IPS DF 6.9 (cell line): ENCODE measurements at regions not wholly inside any gene's neighbourhood (a gene's known extent, or its start where the extent isn't known, plus 50 kb on each side); places are given as distances from the start of the nearest gene placed in this dataset.

Experiments used
- DNase-seq: peaks from one replicate; pipeline ENCODE4 v3.0.0-alpha.2; 2013; ENCODE audit warnings: low read depth, low spot score
- H3K27ac ChIP-seq: one replicate; pipeline ENCODE4 v1.5.1; 2013; ENCODE audit warnings: low read length, control low read depth
- H3K27me3 ChIP-seq: 2 replicates; pipeline ENCODE4 v1.6.1; 2013; ENCODE audit warnings: mild to moderate bottlenecking, low read length; ENCODE audit not compliant: control insufficient read depth, insufficient read depth
- H3K36me3 ChIP-seq: 2 replicates; pipeline ENCODE4 v1.6.1; 2013; ENCODE audit warnings: low read length; ENCODE audit not compliant: control insufficient read depth, insufficient read depth
- H3K4me1 ChIP-seq: 2 replicates; pipeline ENCODE4 v1.6.1; 2013; ENCODE audit warnings: low read length; ENCODE audit not compliant: control insufficient read depth, insufficient read depth
- H3K4me3 ChIP-seq: 2 replicates; pipeline ENCODE4 v1.5.1; 2013; ENCODE audit warnings: mild to moderate bottlenecking, low read length
- H3K9me3 ChIP-seq: 2 replicates; pipeline ENCODE4 v1.6.1; 2013; ENCODE audit warnings: low read length, inconsistent platforms; ENCODE audit not compliant: control insufficient read depth, insufficient read depth
- WGBS: extraction: QIAGEN DNeasy Blood & Tissue Kit; methylation state at CpG from one replicate; pipeline ENCODE4 v1.1.7; 2013; ENCODE audit warnings: mixed read lengths, missing lambda C conversion rate; ENCODE audit not compliant: insufficient read length, insufficient coverage; 5-methylcytosine and 5-hydroxymethylcytosine counted together

GRCh38 chr2:851078-851477 lies 99.6 kb upstream of the SNTG2 start:
- Histone ChIP-seq H3K27me3 (no peaks in the 10 kb centered on the region), H3K4me1 (no peaks in the 10 kb centered on the region), H3K36me3 (no peaks in the 10 kb centered on the region), H3K9me3 (no peaks in the 10 kb centered on the region), H3K27ac (no peak overlapping the region), H3K4me3 (no peak overlapping the region)
- DNase-seq: no peak
- no CpG with 5 or more reads among the region's 3 CpGs for WGBS

DNA sequence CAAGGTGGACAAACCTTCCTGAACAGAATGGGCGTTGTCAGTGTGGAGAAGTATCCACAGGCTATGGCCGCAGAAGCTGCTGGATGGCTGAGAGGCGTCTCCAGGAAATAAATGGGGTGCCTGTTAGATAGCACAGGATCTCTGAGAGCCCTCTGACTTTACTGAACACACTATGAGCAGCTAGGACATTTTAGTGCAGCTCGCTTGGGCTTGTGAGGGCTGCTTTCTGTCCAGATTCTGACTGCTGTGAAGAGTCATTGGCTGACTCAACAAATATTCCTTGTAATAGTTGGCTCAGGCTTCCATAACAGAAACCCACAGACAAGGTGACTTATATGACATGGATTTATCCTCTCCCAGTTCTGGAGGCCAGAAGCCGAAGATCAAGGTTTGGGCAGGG lies 100.2 kb upstream of the SNTG2 start:
- WGBS: no CpG with 5 or more reads among the region's 5 CpGs
- Histone ChIP-seq H3K27me3 (no peaks in the 10 kb centered on the region), H3K27ac (no peak overlapping the region), H3K36me3 (no peaks in the 10 kb centered on the region), H3K4me1 (no peaks in the 10 kb centered on the region), H3K9me3 (no peaks in the 10 kb centered on the region), H3K4me3 (no peak overlapping the region)
- no peak for DNase-seq

DNA sequence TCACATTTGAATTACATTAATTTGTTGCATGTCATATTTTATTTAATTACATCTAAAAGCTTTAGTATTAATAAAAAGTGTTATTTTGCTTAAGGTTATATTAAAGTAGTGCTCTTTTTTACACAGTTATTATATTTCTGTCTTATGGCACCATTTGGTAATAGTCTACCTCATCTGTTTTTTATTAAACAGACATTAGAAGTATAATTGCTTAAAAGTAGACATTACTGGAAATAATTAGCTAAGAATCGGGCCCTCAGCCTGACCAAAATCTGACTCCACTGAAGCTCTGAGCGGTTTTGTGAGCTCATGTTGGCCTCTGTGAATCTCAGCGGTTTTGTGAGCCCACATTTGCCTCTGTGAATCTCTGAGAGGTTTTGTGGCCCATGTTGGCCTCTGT lies 102.5 kb upstream of the SNTG2 start:
- no peaks in the 10 kb centered on the region for H3K4me1 ChIP-seq
- no peaks in the 10 kb centered on the region for H3K36me3 ChIP-seq
- no CpG with 5 or more reads among the region's 3 CpGs for WGBS
- H3K9me3 ChIP-seq: no peaks in the 10 kb centered on the region
- no peak overlapping the region for H3K27ac ChIP-seq
- H3K4me3 ChIP-seq: no peak overlapping the region
- no peak for DNase-seq
- no peaks in the 10 kb centered on the region for H3K27me3 ChIP-seq

DNA sequence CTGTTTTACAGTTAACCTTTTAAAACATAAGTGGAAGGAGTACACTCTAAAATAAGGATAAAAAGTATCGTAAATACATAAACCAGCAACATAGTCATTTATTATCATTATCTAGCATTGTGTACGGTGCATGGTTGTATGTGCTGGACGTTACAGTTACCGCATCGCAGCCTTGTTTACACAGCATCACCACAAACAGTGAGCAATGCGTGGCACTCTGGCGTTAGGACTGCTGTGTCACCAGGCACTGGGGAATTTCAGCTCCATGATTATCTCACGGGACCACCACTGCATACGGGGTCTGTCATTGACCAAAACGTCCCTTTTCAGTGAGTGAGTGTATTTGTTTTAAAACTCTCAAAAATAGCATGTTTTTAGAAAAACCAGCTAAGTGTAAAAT lies 103.0 kb upstream of the SNTG2 start:
- Histone ChIP-seq H3K9me3 (no peaks in the 10 kb centered on the region), H3K27ac (no peak overlapping the region), H3K27me3 (no peaks in the 10 kb centered on the region), H3K36me3 (no peaks in the 10 kb centered on the region), H3K4me3 (no peak overlapping the region), H3K4me1 (no peaks in the 10 kb centered on the region)
- no CpG with 5 or more reads among the region's 10 CpGs for WGBS
- DNase-seq: no peak

- no peaks in the 10 kb centered on the region for H3K36me3 ChIP-seq
- no CpG with 5 or more reads among the region's 3 CpGs for WGBS
- no peak for DNase-seq
- H3K4me3 ChIP-seq: no peak overlapping the region
- H3K9me3 ChIP-seq: no peaks in the 10 kb centered on the region
- no peaks in the 10 kb centered on the region for H3K4me1 ChIP-seq
- no peaks in the 10 kb centered on the region for H3K27me3 ChIP-seq
- H3K27ac ChIP-seq: no peak overlapping the region
Observed at GRCh38 chr2:844715-845114, 105.9 kb upstream of the SNTG2 start.

GRCh38 chr2:842151-842803 lies 108.4 kb upstream of the SNTG2 start:
- no peak overlapping the region for H3K4me3 ChIP-seq
- WGBS: no CpG with 5 or more reads among the region's 16 CpGs
- no peak for DNase-seq

DNA sequence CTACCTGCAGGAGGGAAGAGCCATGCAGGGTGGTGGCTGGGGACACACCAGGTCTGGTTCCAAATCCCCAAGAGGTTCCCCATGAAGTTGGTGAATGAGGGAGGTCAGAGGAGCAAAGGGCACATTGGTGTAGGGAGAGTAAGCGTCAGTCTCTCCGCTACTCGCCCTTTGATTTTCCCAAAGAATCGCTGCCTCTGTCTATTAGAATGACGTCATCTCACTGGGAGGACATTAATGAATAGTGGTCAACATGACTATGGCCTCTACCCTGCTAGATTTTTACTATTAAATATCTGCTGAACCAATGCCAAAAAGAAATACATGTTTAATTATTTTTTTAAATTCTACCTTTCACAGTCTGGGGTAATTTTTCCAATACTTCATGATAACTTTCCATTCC lies 109.6 kb upstream of the SNTG2 start:
- no CpG with 5 or more reads among the region's 5 CpGs for WGBS

More at GRCh38 chr2:842151-842803, 108.4 kb upstream of the SNTG2 start:
- Histone ChIP-seq H3K36me3 (no peaks in the 10 kb centered on the region), H3K9me3 (no peaks in the 10 kb centered on the region), H3K27ac (no peak overlapping the region), H3K27me3 (no peaks in the 10 kb centered on the region), H3K4me1 (no peaks in the 10 kb centered on the region)

GRCh38 chr2:834233-834632 lies 116.4 kb upstream of the SNTG2 start:
- Histone ChIP-seq H3K4me3 (no peak overlapping the region), H3K9me3 (no peaks in the 10 kb centered on the region), H3K27ac (no peak overlapping the region), H3K27me3 (no peaks in the 10 kb centered on the region; the same call in 1 of the 2 replicates), H3K4me1 (peaks cover 5% of the 10 kb centered on the region), H3K36me3 (no peaks in the 10 kb centered on the region)
- no peak for DNase-seq
- no CpG with 5 or more reads among the region's 10 CpGs for WGBS

More for the DNA sequence above, 109.6 kb upstream of the SNTG2 start:
- H3K4me3 ChIP-seq: no peak overlapping the region
- H3K9me3 ChIP-seq: no peaks in the 10 kb centered on the region
- DNase-seq: no peak
- no peaks in the 10 kb centered on the region for H3K36me3 ChIP-seq
- H3K4me1 ChIP-seq: no peaks in the 10 kb centered on the region
- no peaks in the 10 kb centered on the region for H3K27me3 ChIP-seq
- no peak overlapping the region for H3K27ac ChIP-seq

GRCh38 chr2:833180-833579 lies 117.5 kb upstream of the SNTG2 start:
- no peak overlapping the region for H3K27ac ChIP-seq
- WGBS: no CpG with 5 or more reads among the region's 5 CpGs
- no peak for DNase-seq

GRCh38 chr2:832635-833034 lies 118.0 kb upstream of the SNTG2 start:
- no peak overlapping the region for H3K27ac ChIP-seq
- no peaks in the 10 kb centered on the region for H3K36me3 ChIP-seq
- no peaks in the 10 kb centered on the region for H3K9me3 ChIP-seq
- H3K4me3 ChIP-seq: no peak overlapping the region
- WGBS: no CpG with 5 or more reads among the region's 2 CpGs
- H3K4me1 ChIP-seq: peaks cover 5% of the 10 kb centered on the region
- no peaks in the 10 kb centered on the region; the same call in 1 of the 2 replicates for H3K27me3 ChIP-seq
- DNase-seq: no peak

More at GRCh38 chr2:833180-833579, 117.5 kb upstream of the SNTG2 start:
- Histone ChIP-seq H3K27me3 (no peaks in the 10 kb centered on the region; the same call in 1 of the 2 replicates), H3K9me3 (no peaks in the 10 kb centered on the region), H3K4me3 (no peak overlapping the region), H3K36me3 (no peaks in the 10 kb centered on the region), H3K4me1 (peaks cover 5% of the 10 kb centered on the region)

- Histone ChIP-seq H3K9me3 (no peaks in the 10 kb centered on the region), H3K36me3 (no peaks in the 10 kb centered on the region), H3K27ac (no peak overlapping the region), H3K27me3 (no peaks in the 10 kb centered on the region; the same call in 1 of the 2 replicates), H3K4me1 (peaks cover 5% of the 10 kb centered on the region), H3K4me3 (no peak overlapping the region)
- DNase-seq: no peak
- no CpG with 5 or more reads among the region's 5 CpGs for WGBS
Observed at GRCh38 chr2:831622-832021, 119.0 kb upstream of the SNTG2 start.
